GM23338 (cell line): ENCODE measurements at regions not wholly inside any gene's neighbourhood (a gene's known extent, or its start where the extent isn't known, plus 50 kb on each side); places are given as distances from the start of the nearest gene placed in this dataset.

Source experiments
- ATAC-seq: fragments of 200-7000 bp; cut with Tn5 transposase; 3 replicates; pipeline ENCODE4 v1.9.1; 2020
- DNase-seq: peaks from one replicate; pipeline ENCODE4 v3.0.0-alpha.2; 2015; ENCODE audit warnings: low spot score
- H2AFZ ChIP-seq: fragments of 200-600 bp; sonication (generic); 2 replicates; pipeline ENCODE4 v1.8.0; 2016; ENCODE audit warnings: antibody characterized with exemption, mild to moderate bottlenecking, moderate library complexity
- H3F3A ChIP-seq: fragments of 200-600 bp; sonication (generic); replicated peaks from 2 replicates; pipeline ENCODE4 v1.8.0; 2017; ENCODE audit warnings: antibody characterized with exemption, mixed run types, low read depth
- H3K27ac ChIP-seq: fragments of 200-600 bp; sonication (generic); 2 replicates; pipeline ENCODE4 v1.6.1; 2016; ENCODE audit warnings: low read depth
- H3K27me3 ChIP-seq: fragments of 200-600 bp; sonication (generic); 2 replicates; pipeline ENCODE4 v1.8.0; 2016; ENCODE audit warnings: mild to moderate bottlenecking, mixed run types, moderate library complexity; ENCODE audit not compliant: insufficient read depth
- H3K36me3 ChIP-seq: fragments of 200-600 bp; sonication (generic); 2 replicates; pipeline ENCODE4 v1.8.0; 2016; ENCODE audit warnings: mild to moderate bottlenecking; ENCODE audit not compliant: insufficient read depth
- H3K4me1 ChIP-seq: fragments of 200-600 bp; sonication (generic); 2 replicates; pipeline ENCODE4 v1.8.0; 2016; ENCODE audit warnings: mild to moderate bottlenecking, moderate library complexity; ENCODE audit not compliant: insufficient read depth
- H3K4me2 ChIP-seq: fragments of 200-600 bp; sonication (generic); 2 replicates; pipeline ENCODE4 v1.7.1; 2017; ENCODE audit warnings: mixed run types
- H3K4me3 ChIP-seq: fragments of 200-600 bp; sonication (generic); 2 replicates; pipeline ENCODE4 v1.6.1; 2016; ENCODE audit warnings: mixed run types
- H3K79me2 ChIP-seq: fragments of 200-600 bp; sonication (generic); replicated peaks from 2 replicates; pipeline ENCODE4 v1.8.0; 2017; ENCODE audit warnings: mild to moderate bottlenecking; ENCODE audit not compliant: insufficient read depth
- H3K9me2 ChIP-seq: fragments of 200-600 bp; sonication (generic); 2 replicates; pipeline ENCODE4 v1.8.0; 2017; ENCODE audit not compliant: insufficient read depth
- H4K20me1 ChIP-seq: fragments of 200-600 bp; sonication (generic); replicated peaks from 2 replicates; pipeline ENCODE4 v1.8.0; 2017; ENCODE audit warnings: mild to moderate bottlenecking; ENCODE audit not compliant: insufficient read depth
- H3K27ac Mint-ChIP-seq: 2 replicates; pipeline ENCODE4 v1.8.0; 2020; ENCODE audit warnings: inconsistent platforms, mild to moderate bottlenecking, moderate library complexity, mixed read lengths
- H3K27me3 Mint-ChIP-seq: 3 replicates; pipeline ENCODE4 v1.8.0; 2022; ENCODE audit warnings: low read depth, mild to moderate bottlenecking, moderate library complexity, mixed read lengths, inconsistent platforms; ENCODE audit not compliant: insufficient read depth, poor library complexity
- H3K36me3 Mint-ChIP-seq: 3 replicates; pipeline ENCODE4 v1.8.0; 2021; ENCODE audit warnings: low read depth, mild to moderate bottlenecking, inconsistent platforms, moderate library complexity, mixed read lengths
- H3K4me1 Mint-ChIP-seq: 3 replicates; pipeline ENCODE4 v1.8.0; 2020; ENCODE audit warnings: mild to moderate bottlenecking, inconsistent platforms, mixed read lengths
- H3K4me3 Mint-ChIP-seq: 3 replicates; pipeline ENCODE4 v1.8.0; 2021; ENCODE audit warnings: moderate library complexity, mild to moderate bottlenecking, inconsistent platforms, mixed read lengths
- H3K9me3 Mint-ChIP-seq: 3 replicates; pipeline ENCODE4 v1.8.0; 2020; ENCODE audit warnings: moderate library complexity, mild to moderate bottlenecking, inconsistent platforms, mixed read lengths
- CTCF ChIP-seq, 2 experiments: fragments of 200-600 bp in 1 of 2; sonication (generic) in 1 of 2; conservative IDR thresholded peaks; 2 replicates each; pipeline versions ENCODE4 v1.5.1 to v1.6.1; 2016 to 2017; ENCODE audit warnings: antibody characterized with exemption in 2 of 2, low read depth in 2 of 2, mild to moderate bottlenecking in 2 of 2, moderate library complexity in 1 of 2
- ETS1 ChIP-seq: IDR thresholded peaks from 2 replicates; pipeline ENCODE4 v1.6.1; 2016; ENCODE audit warnings: antibody characterized with exemption
- POLR2AphosphoS5 ChIP-seq: IDR thresholded peaks from 2 replicates; pipeline ENCODE4 v1.6.1; 2016; ENCODE audit warnings: antibody characterized with exemption, low read depth
- REST ChIP-seq: IDR thresholded peaks from one replicate; pipeline ENCODE4 v1.6.1; 2018; ENCODE audit warnings: antibody characterized with exemption; ENCODE audit not compliant: unreplicated experiment
- ZNF114 ChIP-seq: fragments of 250-450 bp; sonication (Bioruptor Pico); IDR thresholded peaks from 2 replicates; pipeline ENCODE4 v1.5.0; 2020; ENCODE audit warnings: mild to moderate bottlenecking, moderate library complexity

- TF ChIP-seq REST (no peak), CTCF (conservative IDR thresholded peaks at IDR 0.05; ENCODE audit: low read depth in 2 of 2) (no peak), POLR2AphosphoS5 (no peak), ETS1 (no peak)
Measured at GRCh38 chr12:124487066-124487833, 80.2 kb downstream of the NCOR2 start (continued).

GRCh38 chr12:124486346-124486963, 81.0 kb downstream of the NCOR2 start:
- ATAC-seq (no peak), DNase-seq (no peak)
- H3K27ac Mint-ChIP-seq: no peak overlapping the region
- Histone ChIP-seq H3K27ac (no peak overlapping the region), H3K27me3 (no peaks in the 10 kb centered on the region), H3F3A (no peaks in the 10 kb centered on the region), H3K4me3 (no peak overlapping the region), H3K79me2 (peaks cover 55% of the 10 kb centered on the region), H3K4me2 (no peak overlapping the region), H3K9me2 (no peaks in the 10 kb centered on the region), H3K4me1 (0 out of 2 replicates have a peak, but pooled peaks cover 3% of the 10 kb centered on the region), H2AFZ (no peak overlapping the region), H4K20me1 (peaks cover 55% of the 10 kb centered on the region), H3K36me3 (no peaks in the 10 kb centered on the region)
- peaks cover 25% of the 10 kb centered on the region for H3K36me3 Mint-ChIP-seq
- no peaks in the 10 kb centered on the region; the same call in 2 of the 3 replicates for H3K9me3 Mint-ChIP-seq
- H3K4me1 Mint-ChIP-seq: peaks cover 12% of the 10 kb centered on the region
- H3K27me3 Mint-ChIP-seq: peaks cover 5% of the 10 kb centered on the region
- H3K4me3 Mint-ChIP-seq: no peak overlapping the region
- no peak for TF ChIP-seq ETS1
- no peak for TF ChIP-seq ZNF114
